Lower leg skin (tissue), 4 donors: ENCODE measurements at regions not wholly inside any gene's neighbourhood (a gene's known extent, or its start where the extent isn't known, plus 50 kb on each side); places are given as distances from the start of the nearest gene placed in this dataset.

ENCODE experiments used
- DNase-seq, 2 donors: peaks; one replicate each; pipeline ENCODE4 v3.0.0-alpha.2; 2019; ENCODE audit warnings: low spot score in 2 of 2
- H3K4me3 ChIP-seq: fragments of 200-600 bp; sonication (generic); 2 replicates; pipeline ENCODE4 v1.5.1; 2017; ENCODE audit warnings: mild to moderate bottlenecking, low read depth; ENCODE audit not compliant: poor library complexity, severe bottlenecking
- CTCF ChIP-seq, 3 donors: fragments of 450-650 bp; IDR thresholded peaks; one replicate each; pipeline ENCODE4 v1.5.1; 2016; ENCODE audit warnings: antibody characterized with exemption in 3 of 3, mild to moderate bottlenecking in 3 of 3, moderate library complexity in 2 of 3
- POLR2A ChIP-seq, 2 donors: fragments of 450-650 bp; IDR thresholded peaks; one replicate each; pipeline ENCODE4 v1.6.1; 2016 to 2017; ENCODE audit warnings: antibody characterized with exemption in 2 of 2, mild to moderate bottlenecking in 1 of 2, moderate library complexity in 1 of 2
- WGBS, 2 donors: methylation state at CpG; one replicate each; pipeline ENCODE4 v1.1.5; 2018; 5-methylcytosine and 5-hydroxymethylcytosine counted together
- intact Hi-C: fragments of 100-400 bp; cut with DNase I; formaldehyde crosslinking; loops from one replicate; pipeline ENCODE4 v1.15.0; 2023; ENCODE audit warnings: low total_unique reads

DNA sequence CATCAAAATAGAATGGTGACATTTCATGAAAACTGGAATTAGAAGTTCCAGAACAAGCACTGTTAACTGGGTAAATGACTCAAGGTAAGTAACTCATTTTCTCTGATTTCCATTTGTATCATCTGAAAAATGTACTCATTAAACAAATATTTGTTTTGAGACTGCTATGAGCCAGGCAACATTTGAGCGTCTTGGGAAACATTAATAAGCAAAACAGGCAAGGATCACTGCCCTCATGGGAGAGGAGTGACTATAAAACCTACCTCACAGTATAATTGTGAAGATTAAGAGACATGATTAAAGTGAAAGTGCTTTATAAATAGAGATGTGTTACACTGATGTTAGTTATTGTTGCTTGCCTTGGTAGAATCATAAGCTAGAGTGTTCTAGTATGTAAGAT lies 711.8 kb upstream of the UBE2E2 start:
- intact Hi-C loops: no loop called here
- WGBS, 2 donors: 20 to 41% methylated on average over 1 of the region's 1 CpG
- DNase-seq: no peak
- TF ChIP-seq CTCF (IDR thresholded peaks at IDR 0.05): no peak
- no peak for TF ChIP-seq POLR2A (IDR thresholded peaks at IDR 0.05)
- no peak overlapping the region for H3K4me3 ChIP-seq

- no peak overlapping the region for H3K4me3 ChIP-seq
- intact Hi-C loops: no loop called here
- TF ChIP-seq CTCF (IDR thresholded peaks at IDR 0.05) (no peak), POLR2A (IDR thresholded peaks at IDR 0.05) (no peak)
- WGBS, 2 donors: 89 to 99% methylated on average over 2 of the region's 2 CpGs
- DNase-seq: no peak
Observed at GRCh38 chr3:22492342-22492741, 710.8 kb upstream of the UBE2E2 start.

GRCh38 chr3:22495241-22495640 lies 707.9 kb upstream of the UBE2E2 start:
- 47 to 63% methylated on average over 2 of the region's 2 CpGs for WGBS, 2 donors
- no peak overlapping the region for H3K4me3 ChIP-seq
- no peak for DNase-seq
- no peak for TF ChIP-seq POLR2A (IDR thresholded peaks at IDR 0.05)
- no peak for TF ChIP-seq CTCF (IDR thresholded peaks at IDR 0.05)
- intact Hi-C loops: no loop called here

GRCh38 chr3:22495791-22496190 lies 707.3 kb upstream of the UBE2E2 start:
- intact Hi-C loops: no loop called here
- TF ChIP-seq CTCF (IDR thresholded peaks at IDR 0.05) (no peak), POLR2A (IDR thresholded peaks at IDR 0.05) (no peak)
- no peak for DNase-seq
- 38 to 57% methylated on average over 1 of the region's 1 CpG for WGBS, 2 donors
- H3K4me3 ChIP-seq: no peak overlapping the region

GRCh38 chr3:22496641-22497040 lies 706.5 kb upstream of the UBE2E2 start:
- no peak overlapping the region for H3K4me3 ChIP-seq
- intact Hi-C loops: no loop called here
- no peak for DNase-seq
- WGBS, 2 donors: 88 to 91% methylated on average over 1 of the region's 1 CpG
- TF ChIP-seq CTCF (IDR thresholded peaks at IDR 0.05) (no peak), POLR2A (IDR thresholded peaks at IDR 0.05) (no peak)

DNA sequence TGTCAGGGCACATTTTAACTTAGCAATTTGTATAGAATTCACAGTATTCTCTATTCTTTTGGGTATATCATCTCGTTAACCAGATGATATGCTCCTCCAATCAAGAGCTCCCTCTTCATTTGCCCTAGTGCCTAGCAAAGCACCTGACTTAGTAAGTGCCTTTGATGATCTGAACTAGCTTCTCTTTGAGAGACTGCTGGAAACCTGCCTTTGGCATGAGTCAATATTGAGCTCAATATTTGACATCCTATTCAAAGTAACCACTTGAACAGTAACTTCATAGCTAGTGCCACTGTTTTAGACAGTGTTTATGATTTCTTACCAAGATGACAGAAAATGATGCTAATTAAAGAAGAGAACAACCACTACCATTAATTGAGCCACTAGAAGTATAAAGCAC lies 696.3 kb upstream of the UBE2E2 start:
- no peak overlapping the region for H3K4me3 ChIP-seq
- no peak for DNase-seq
- TF ChIP-seq POLR2A (IDR thresholded peaks at IDR 0.05) (no peak), CTCF (IDR thresholded peaks at IDR 0.05) (no peak)
- intact Hi-C loops: no loop called here
- WGBS, 2 donors: 55 to 79% methylated on average over 1 of the region's 1 CpG
